ENCODE measurements at regions not wholly inside any gene's neighbourhood (a gene's known extent, or its start where the extent isn't known, plus 50 kb on each side); places are given as distances from the start of the nearest gene placed in this dataset.
"Not testable (repeated sequence)": the region's sequence is repeated elsewhere in the genome, so short reads cannot be mapped to it uniquely, and the experiment has no call there.

GRCh38 chr20:25989196-25989595 is 292.5 kb upstream of the ZNF337 start:
- DNase-seq (ENCODE audit: low read depth in 2 of 2) = no peak

GRCh38 chr20:25987928-25988560 is 291.4 kb upstream of the ZNF337 start:
- not testable (repeated sequence) for DNase-seq (ENCODE audit: low read depth in 2 of 2)

- DNase-seq (ENCODE audit: low read depth in 2 of 2) = peak in 1 of 2 donors; percentile 43
These were observed 290.6 kb upstream of the ZNF337 start for GRCh38 chr20:25987073-25987927.

DNA sequence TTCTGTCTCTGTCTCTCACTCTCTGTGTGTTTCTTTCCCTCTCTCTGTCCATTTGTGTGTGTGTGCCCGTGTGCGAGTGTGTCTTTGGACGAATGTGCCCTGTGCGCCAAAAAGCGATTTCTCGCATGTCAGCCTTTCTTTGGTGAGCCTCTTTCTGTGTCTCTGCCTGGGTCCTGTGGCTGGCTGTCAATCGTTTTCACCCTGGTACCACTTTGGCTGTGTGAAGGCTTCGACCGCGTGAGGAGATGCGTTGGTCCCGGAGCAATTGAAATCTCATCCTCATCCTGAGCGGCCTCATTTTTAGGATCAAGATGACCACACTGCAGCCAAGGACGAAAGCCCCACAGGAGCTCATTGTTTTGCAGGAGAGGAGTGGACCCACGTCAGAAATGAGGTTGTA is 288.9 kb upstream of the ZNF337 start:
- peak in 1 of 2 donors; percentile 2 for DNase-seq (ENCODE audit: low read depth in 2 of 2)

- DNase-seq (ENCODE audit: low read depth in 2 of 2) = peak in 1 of 2 donors; percentile 56
These were observed 288.3 kb upstream of the ZNF337 start for GRCh38 chr20:25984933-25985332.

DNA sequence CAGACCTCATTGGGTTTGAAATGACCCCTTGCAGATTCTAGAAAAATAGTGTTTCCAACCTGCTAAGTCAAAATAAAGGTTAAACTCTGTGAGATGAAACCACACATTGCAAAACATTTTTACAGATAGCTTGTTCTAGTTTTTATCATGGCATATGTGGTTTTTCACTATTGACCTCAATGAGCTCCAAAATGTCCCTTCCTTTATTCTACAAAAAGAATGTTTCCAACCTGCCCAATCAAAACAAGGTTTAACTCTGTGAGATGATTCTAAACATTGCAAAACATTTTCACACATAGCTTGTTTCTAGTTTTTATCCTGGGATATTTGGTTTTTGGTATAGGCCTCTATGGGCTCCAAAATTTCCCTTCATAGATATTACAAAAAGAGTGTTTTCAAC is 286.0 kb upstream of the ZNF337 start:
- DNase-seq (ENCODE audit: low read depth in 2 of 2) = not testable (repeated sequence)

DNA sequence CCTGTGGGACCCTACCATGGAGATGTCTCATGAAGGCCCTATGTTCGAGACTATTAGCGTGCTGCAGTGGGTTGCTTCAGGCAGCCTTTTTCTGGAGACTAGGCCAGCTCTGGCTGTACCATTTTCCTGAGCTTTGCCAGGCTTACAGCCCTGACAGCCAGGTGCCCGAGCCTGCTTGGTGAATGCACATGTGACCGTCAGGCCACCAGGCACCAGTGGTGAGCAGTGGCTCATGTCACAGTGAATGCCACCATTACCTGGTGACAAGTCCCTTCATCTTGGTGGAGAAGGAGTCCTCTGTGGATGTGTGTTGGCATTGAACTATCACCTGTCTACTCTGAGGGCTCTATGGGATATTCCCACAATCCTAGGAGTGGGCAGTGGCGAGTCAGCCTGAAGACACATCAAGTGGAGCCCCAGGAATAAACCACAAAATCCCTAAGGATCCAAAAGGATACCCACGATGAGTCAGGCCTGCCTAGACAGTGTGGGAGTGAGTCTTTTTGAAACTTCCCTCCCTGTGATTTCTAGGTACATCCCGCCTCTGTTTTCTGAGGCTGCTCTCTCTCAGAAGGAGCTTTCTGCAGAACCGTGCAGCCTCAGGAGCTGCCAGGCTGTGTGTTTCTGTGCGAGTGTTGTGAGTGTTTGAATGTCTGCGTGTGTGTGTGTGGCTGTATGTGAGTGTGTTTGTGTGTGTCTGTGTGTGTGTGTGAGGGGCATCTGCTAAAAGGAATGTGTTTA is 282.0 kb upstream of the ZNF337 start:
- DNase-seq (ENCODE audit: low read depth in 2 of 2) = not testable (repeated sequence)

GRCh38 chr20:25975816-25976215 is 279.2 kb upstream of the ZNF337 start:
- DNase-seq (ENCODE audit: low read depth in 2 of 2) = not testable (repeated sequence)

DNA sequence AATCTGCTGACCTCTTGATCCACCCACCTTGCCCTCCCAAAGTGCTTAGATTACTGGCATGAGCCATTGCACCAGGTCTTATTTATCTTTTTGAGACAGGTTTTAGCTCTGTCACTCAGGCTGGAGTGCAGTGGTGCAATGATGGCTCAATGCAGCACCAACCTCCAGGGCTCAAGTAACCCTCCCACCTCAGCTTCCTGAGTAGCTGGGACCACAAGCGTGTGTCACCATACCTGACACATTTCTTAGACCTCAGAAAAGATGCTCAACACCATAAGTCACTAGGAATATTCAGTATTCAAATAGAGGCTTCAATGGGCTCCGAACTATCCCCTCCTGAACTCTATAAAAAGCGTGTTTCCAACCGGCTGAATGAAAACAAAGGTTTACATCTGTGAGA is 268.6 kb upstream of the ZNF337 start:
- DNase-seq (ENCODE audit: low read depth in 2 of 2) = not testable (repeated sequence)

DNA sequence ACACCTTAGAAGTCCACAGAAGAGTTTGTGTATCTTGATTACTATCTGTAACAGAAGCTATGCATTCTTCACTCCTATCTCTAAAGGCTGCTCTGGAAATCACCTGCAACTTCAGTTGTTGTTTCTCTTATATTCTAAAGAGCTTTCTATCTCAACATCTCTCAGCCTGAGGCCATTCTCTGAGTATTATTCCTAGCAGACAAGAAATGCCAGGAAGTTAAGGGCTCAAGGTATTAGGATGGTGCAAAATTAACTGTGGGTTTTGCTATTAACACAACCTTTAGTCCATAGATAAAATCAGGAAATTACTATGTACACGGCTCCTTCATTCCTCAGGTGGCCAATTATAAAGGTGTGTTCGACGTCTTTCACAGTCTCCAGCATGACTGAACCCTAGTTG is 257.2 kb upstream of the ZNF337 start:
- not testable (repeated sequence) for DNase-seq (ENCODE audit: low read depth in 2 of 2)

GRCh38 chr20:25935230-25935629 is 238.6 kb upstream of the ZNF337 start:
- DNase-seq (ENCODE audit: low read depth in 2 of 2) = not testable (repeated sequence)

DNA sequence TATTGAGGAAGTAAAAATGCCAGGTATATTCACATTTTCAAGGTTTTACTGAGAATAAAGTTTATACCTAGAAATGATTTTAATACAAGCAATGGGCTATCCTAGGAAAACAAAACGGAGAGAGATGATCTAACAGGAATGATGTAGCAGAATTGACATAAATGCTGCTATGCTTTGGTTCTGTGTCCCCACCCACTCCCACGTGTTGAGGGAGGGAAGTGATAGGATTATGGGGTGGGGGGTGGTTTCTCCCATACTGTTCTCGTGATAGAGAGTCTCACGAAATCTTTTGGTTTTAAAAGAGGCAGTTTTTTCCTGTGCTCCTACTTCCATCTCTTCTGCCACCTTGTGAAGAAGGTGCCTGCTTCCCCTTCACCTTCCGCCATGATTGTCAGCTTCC is 236.2 kb upstream of the ZNF337 start:
- DNase-seq (ENCODE audit: low read depth in 2 of 2) = not testable (repeated sequence)

GRCh38 chr20:25932170-25932569 is 235.5 kb upstream of the ZNF337 start:
- not testable (repeated sequence) for DNase-seq (ENCODE audit: low read depth in 2 of 2)

- peak in 1 of 2 donors; percentile 3 for DNase-seq (ENCODE audit: low read depth in 2 of 2)
These were observed 205.7 kb upstream of the ZNF337 start for GRCh38 chr20:25902321-25902720.

DNA sequence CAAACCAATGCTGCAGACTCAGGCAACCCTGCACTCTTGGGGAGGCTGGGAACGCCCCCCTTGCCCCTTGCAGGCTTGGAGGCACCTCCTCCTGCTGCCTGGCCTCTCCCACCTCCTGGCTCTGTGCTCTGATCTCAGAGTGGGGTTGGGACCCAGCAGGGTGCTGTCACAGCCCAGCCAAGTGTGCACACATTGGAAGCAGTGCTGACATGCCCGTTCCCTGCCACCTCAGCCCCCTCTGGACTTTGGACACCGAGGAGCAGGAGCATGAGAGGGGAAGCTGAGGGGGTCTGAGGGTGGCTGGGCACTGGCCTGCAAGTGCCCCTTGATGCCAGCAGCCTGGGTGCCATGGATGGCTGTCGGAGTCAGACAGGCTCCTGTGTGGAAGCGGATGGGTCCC is 202.0 kb upstream of the ZNF337 start:
- DNase-seq (ENCODE audit: low read depth in 2 of 2) = not testable (repeated sequence)

GRCh38 chr20:25879096-25879495 is 182.4 kb upstream of the ZNF337 start:
- DNase-seq (ENCODE audit: low read depth in 2 of 2) = not testable (repeated sequence)

DNA sequence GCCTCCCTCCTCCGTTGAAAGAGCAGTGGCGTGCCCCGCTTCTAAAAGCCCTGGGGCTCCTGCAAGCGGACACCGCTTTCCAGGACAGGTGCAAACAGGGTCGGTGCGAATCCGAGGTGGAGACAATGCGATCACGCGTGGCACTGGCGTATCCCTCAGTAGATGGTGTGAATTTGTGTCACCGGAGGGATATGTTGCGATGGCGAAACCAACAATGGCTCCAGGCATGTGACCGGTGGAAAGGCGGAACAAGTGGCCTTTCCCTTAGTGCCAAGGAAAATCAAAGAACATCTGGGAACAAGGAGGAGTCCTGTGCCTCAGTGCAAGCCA is 172.0 kb upstream of the ZNF337 start:
- DNase-seq (ENCODE audit: low read depth in 2 of 2) = not testable (repeated sequence)

GRCh38 chr20:25867776-25868649 is 171.4 kb upstream of the ZNF337 start:
- DNase-seq (ENCODE audit: low read depth in 2 of 2) = peak; percentile 35 to 51

DNA sequence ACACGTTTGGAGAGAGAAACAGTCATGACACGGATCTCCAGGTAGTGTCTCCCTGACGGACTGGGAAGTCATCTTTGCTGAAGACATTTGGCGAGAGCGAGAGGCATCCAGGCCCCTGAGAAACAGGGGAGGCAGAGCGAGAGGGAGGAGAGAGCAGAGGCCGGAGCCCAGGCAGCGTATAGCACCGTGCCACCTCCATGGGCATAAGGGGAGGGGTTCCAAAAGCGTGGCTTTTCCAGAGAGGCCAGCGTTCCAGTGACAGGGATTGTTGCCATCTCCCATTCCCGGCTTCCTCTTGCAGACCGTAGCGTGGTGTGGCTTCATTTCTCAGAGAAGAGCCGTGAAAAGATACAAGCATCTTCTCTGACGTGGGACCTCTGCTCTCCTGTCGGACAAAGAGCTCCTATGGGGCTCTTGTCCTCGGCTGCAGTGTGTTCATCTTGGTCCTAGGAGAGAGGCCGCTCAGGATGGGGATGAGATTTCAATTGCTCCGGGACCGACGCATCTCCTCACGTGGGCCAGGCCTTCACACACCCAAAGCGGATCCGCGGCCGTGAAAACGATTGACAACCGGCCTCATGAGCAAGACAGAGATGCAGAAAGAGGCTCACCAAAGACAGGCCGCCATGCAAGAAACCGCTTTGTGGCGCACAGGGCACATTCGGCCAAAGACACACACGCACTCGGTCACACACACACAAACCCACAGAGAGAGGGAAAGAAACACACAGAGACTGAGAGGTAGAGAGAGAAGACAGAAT is 170.5 kb upstream of the ZNF337 start:
- not testable (repeated sequence) for DNase-seq (ENCODE audit: low read depth in 2 of 2)

All from dermis microvascular lymphatic vessel endothelial cell (primary cell).